NCI-H187 treated with DMSO at 0.1 percent for 48 hours (cell line): ENCODE measurements at regions not wholly inside any gene's neighbourhood (a gene's known extent, or its start where the extent isn't known, plus 50 kb on each side); places are given as distances from the start of the nearest gene placed in this dataset.
A peak's percentile ranks its signal among the peaks of the same experiment; 100 is the strongest.

ENCODE experiments used
- DNase-seq: peaks from one replicate; lab custom pipeline; 2025; lab: John Stamatoyannopoulos, UW

DNA sequence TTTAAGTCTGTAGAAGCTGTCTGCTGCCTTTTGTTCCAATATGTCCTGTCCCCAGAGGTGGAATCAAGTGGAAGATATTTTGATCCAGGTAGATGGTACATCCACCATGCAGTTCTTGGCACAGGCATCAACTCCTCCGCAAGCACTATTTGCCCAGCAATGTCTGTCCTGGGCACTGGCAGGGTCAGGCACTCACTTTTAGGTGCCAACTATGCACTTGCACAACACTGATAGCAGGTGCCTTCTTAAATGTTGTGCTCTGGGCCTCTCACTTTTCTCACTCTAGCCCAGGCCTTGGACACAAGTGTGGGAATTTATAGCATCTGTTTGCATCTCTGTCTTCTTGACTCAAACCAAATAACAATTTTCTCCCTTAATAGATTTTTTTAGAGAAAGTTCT, 140.5 kb upstream of the UBE2E2 start:
- DNase-seq, result no peak

DNA sequence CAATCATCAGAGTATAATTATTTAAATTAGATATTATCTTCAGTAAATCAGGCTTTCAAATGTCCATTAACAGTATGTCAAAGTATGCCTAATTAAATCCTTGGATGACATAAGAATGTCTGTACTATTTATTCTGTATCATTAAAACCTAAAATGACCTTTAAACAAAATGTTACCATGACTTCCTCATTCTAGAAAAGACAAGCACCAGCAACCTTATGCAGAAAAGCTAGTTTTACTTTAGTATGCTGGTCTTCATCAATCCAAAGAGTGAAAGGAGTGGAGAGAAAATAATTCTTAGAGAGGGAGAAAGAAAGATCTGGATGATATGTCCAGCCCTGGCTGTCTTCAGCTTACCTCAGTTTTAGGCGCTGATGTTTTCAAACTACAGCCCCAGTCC, 140.1 kb upstream of the UBE2E2 start:
- DNase-seq, result no peak

DNA sequence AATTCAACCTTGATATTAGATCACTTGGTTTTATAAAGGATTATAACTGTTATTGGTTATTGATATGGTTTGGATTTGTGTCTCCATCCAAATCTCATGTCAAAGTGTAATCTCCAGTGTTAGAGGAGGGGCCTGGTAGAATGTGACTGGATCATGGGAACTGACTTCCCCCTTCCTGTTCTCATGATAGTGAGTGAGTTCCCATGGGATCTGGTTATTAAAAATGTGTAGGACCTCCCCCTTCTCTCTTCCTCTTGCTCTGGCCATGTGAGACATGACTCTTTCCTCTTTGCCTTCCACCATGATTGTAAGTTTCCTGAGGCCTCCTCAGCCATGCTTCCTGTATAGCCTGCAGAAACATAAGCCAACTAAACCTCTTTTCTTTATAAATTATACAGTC, 136.0 kb upstream of the UBE2E2 start:
- no peak for DNase-seq

DNA sequence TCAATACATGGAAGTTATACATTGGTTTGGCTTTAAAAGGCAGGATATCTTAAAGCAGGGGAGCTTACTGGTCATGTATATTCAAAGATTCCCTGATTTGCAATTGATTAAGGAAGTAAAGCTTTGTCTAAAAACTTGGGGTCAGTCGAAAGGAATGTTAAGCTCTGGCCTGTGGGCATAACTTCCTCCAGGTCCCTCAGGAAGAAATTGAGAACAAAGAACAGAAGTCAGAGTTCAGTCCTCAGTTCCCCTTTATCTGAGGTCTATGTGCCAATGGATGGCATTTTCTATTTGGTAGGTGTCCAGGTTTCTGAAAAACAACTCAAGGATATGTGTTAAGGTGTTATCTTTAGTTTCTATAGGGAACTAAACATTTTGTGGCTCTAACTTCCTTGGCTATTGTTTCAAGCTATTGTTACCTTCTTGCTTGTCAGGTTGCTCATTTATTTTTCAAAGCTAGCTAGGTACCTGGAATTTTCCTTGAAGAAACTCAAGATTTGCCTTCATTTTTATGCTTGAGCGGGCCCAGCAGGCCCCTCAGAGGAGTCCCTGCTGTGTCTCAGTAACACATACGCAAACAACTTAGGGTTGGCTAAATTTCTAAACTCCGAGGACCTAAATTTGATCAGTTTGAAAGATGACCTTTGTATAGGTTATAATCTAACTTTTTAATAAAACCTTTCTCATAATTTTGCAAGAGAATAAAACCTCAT, 135.0 kb upstream of the UBE2E2 start:
- no peak for DNase-seq

DNA sequence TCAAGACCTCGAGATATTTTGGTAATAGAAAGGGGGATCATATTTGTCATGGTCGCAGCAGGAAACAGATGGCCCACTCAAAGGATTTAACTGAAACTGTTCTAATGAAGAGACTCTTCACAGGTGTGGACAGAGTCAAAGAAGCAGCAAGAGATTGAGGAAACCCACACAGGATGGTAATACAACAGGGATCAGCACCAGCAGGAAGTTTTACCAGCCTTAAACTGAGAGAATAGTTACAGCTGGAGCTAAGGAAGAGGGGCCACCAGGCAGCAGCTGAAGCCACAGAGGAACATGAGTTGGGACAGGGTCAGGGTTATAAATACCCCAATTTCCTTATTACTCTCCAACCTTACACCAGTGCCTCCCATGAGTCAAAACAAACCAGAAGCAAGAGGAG, 131.8 kb upstream of the UBE2E2 start:
- no peak for DNase-seq

DNA sequence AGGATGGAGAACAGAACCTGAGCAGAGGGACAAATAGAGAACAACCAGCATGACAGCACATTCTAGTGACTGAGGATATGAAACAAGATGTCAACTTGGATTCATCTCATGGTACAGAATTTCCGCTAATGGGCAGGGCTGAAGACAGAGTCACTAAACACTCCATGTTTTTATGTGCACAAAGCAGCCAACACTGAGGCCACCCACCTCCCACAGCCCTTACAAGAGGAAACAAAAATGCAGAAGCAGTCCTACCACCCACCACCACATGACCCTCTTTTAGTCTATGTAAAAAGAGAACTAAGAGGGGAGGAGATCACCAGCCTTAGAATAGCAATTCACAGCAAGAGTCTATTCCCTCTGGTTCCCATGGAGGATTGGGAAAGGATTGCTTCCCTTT, 131.4 kb upstream of the UBE2E2 start:
- DNase-seq, result no peak

DNA sequence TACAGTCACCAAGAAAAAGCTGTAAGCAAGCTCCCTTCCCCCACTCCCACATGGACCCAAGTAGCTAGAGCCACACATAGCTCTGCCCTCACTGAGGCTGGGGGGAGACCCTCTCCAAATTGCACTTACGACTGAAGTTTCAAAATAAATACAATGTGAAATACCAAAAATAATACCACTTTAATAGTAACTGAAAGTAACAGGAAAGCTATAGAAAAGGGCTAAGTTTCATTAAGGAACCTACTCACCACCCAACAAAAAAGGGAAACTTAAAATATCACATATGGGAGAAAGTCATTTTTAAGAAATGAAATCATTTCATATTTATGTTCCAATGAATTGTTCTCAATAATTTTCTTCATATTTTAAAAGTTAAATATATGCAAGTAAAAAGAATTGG, 130.4 kb upstream of the UBE2E2 start:
- DNase-seq, result no peak

DNA sequence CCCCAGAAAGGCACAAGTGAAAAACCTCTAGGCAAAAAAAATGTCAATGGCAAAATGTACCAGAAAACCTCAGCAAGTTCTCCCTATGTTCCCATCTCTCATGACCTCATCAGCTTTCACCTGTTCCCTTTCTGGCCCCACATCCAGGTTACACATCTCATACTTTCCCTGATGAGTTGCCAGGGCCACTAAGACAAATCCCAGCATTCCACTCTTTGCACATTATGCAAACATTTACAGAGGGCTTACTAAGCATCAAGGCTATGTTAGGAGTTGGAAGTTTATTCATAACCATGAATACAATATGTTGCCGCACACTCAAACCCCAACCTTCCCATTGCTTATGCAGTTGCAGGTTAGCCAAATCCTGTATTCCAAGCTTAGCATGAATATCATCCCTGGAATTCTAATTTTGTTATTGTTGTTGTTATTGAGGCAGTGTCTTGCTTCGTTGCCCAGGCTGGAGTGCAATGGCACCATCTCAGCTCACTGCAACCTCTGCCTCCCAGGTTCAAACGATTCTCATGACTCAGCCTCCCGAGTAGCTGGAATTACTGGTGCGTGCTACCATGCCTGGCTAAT, 129.3 kb upstream of the UBE2E2 start:
- DNase-seq, result no peak

DNA sequence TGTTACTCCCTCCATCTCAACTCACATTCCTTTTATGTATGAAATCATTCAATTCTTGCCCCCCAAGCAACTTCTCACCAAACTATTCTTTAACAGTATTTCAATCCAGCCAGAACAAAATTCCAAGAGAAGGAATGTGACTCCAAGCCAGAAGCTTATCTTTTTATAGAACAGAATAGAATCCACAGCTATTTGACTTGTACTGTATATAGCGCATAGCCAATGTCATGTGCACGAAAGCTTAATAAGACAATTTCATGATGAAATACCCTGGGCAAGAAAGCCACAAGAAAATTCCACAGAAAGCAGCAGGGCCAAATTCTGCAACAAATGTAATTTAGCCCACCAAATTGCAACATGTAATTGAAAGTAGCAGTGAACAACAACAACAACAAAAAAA, 127.6 kb upstream of the UBE2E2 start:
- DNase-seq, result no peak

DNA sequence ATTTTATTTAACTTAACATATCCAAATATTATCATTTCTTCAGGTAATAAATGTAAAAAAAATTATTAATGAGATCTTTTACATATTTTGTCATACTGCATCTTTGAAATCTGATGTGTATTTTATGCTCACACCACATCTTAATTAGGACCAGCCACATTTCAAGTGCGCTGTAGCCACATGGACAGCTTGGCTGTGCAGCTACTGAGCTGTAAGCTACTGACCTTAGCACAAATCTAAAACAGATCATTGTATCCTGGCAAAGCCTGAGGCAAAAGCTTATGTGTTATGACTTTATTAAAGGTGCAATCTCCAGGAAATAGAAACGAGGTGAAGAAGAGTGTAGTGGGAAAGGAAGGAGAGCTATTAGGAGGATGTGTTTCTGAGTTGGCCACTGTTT, 126.7 kb upstream of the UBE2E2 start:
- DNase-seq, result no peak

DNA sequence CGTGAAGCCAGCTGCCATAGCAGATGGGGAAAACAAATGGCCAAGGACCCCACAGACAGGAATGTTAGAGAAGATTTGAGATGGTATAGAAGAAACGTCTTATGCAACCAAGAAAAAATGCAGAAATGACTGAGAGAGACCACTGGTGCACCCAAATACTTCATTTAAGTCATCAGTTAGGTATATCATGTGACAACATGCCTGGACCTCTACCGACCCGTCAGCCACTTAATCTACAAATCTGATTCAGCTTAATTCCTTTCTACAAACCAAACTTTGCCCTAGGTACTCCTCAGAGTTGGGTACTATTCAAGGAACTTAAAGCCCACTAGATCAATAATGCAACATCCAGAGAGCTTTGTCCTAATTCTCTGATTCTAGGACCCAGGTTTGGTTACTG, 126.0 kb upstream of the UBE2E2 start:
- no peak for DNase-seq

DNA sequence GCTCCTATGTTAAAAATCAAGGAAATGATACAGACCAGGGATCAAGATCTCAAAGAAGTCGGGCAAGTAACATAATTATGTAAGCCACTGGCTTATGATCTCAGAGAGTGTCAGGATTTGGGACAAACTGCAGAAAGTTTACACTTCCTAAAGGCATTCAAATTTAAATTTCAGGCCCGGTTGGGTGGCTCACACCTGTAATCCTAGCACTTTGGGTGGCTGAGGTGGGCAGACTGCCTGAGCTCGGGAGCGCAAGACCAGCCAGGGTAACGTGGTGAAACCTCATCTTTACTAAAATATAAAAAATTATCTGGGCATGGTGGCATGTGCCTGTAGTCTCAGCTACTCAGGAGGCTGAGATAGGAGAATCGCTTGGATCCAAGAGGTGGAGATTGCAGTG, 124.4 kb upstream of the UBE2E2 start:
- no peak for DNase-seq

DNA sequence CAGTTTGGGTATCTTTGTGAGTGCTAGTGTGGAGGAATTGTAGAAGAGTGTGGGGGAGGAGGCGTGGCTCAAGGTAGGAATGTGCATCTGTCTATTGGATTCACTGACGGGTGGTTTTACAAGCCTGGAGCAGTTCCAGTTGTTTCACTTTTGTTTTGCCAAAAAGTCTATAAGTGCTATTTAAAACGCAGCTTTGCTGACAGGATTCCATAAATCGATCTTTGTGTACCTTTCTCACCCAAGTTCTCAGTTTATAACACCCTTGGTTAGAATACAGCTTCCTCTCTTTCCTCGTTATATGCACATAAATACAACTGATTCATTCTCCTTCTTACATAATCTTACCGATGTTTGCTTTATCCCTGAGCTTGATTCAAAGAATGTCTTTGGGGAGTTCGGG, 123.2 kb upstream of the UBE2E2 start:
- DNase-seq, result no peak

DNA sequence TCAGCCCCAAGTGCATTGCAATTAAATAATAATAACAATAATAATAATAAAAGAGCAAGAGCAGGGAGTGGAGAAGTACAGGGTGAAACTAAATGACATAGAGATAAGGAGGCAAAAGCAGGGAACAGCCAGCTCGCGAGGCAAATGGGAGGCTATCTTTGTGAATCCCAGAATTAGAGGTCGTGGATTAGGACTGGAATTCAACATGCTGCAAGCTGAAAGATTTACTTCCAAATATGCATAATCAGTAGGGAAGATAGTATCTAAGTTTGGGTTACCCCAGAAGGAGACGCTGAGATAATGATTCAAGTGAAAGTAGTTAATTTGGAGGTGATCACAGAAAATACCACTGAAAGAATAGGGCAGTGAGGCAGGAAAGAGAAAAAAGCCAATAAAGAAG, 119.4 kb upstream of the UBE2E2 start:
- DNase-seq, result no peak

DNA sequence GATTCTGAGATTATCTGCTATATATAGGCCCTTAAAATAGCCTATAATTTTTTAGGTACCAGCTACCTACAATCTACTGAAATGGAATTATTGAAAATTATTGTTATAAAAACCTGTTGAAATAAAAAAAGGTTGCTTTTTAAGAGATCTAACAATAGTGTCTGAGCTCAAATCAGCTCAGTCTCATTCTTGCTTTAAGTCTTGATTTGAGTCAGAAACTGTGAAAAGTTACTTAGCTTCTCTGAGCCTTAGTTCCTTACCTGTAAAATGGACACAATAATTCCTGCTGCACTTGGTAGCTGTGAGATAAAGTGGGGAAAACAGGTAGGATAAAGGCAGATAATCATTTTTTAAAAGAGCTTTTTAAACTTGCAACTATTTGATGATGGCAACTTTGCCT, 118.8 kb upstream of the UBE2E2 start:
- no peak for DNase-seq

DNA sequence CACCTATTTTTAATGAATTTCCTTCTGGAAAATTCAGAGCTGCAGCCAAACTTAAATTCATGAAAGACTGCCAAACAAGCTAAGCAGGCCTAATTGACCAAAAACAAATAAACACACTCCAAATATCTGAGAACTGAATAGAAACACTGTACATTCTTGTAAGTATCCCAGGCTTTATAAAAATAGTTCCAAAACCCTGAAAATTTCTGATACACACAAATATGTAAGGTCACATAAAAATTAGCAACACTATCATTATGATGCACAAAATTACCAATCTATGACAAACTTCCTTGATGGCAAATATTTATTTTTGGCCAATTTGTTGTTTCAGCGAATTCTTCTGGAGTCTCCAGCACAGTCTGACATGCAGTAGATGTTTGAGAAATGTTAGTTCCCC, 117.9 kb upstream of the UBE2E2 start:
- DNase-seq, result no peak

DNA sequence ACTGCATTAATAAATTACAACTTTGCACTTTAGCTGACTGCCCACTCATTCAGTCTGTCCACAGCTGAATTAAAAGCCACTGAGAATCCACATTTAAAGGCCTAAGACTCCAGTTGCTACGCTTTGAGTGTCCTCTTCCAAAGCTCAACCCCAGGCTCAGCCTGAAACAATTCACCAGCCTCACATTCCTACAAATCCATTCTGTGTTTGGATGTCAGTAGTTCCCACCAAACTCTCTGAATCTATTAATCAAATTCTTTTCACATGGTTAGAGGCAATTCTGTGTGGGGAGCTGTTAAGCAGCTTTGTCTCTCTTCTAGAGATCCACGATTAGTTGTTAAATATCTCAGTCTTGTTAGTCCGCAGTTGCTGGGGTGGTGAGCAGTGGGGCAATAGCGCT, 116.8 kb upstream of the UBE2E2 start:
- no peak for DNase-seq

DNA sequence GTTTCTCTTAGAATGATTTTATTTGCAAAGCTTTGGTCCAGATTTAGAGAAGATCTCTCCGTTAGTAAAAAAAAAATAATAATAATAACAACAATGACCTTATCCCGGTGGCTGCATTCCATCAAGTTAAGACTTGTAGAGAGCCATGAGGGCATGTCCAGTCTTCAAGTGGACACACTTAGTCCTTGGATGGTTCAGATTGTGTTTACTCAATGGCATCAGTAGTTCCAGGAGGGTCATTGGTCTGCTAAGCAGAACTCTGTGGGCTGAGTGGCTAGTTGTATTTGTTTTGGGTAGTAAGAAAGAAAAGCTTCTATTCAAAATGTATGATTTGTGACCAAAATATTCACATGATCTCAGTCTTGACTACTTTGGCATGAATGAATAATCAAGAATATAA, 116.3 kb upstream of the UBE2E2 start:
- no peak for DNase-seq

DNA sequence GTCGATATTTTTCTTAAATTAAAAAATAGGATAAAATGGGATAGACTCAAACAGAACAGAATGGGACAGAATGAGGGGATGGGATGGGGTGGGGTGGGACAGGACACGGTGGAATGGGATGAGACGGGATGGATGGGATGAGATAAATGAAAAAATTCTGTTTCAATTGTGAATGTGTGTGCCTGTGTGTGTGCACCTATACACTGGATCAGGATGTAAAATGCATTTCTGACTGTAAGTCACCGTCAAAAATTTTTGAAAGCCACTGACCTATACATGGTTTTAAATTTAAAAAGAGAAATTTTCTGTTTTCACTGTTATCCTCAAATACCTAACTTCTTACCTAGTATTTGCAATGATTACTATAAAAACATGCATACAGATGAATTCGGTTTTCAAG, 108.7 kb upstream of the UBE2E2 start:
- DNase-seq, result no peak

DNA sequence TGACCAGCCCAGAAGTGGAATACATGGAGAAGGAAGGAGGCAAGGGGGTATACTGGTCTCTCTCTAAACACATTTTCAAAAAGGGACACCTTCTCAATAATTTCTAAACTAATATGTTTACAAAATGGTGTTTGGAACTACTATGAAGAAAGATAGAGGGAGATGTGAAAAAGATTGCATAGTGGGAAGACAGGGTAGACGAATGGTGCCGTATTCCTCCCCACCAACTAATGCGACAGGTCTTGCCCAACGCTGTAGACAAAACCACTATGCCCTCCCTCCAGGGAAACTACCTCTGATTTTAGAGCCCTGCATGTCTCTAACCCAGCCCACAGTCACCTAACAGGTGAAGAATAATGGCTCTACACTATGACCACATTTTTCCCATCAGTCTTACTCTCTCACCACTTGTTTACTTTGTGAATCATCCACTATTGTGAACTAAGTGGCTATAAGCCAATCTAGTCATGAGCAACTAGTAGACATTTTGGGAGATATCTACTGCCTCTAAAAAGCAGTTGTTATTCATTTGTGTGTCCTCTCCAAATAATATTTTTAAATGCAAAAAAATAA, 108.2 kb upstream of the UBE2E2 start:
- DNase-seq, result peak; percentile 4

DNA sequence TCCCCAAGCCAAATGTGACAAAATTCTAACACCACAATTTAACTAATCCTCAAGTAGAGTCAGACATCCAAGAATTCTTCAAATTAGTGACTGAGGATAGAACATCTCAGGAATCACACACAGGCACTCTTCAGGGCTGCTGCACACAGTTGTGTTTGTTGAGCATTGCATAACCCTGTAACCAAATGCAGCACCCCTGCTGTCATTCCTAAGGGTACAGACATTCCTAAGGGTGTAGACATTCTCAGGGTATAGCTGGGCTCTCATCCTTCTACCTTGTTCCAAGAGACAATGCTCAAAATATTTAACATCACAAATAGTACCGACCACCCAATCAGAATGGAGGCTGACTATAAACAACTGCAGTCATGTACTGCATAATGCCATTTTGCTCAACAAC, 107.1 kb upstream of the UBE2E2 start:
- DNase-seq, result no peak

DNA sequence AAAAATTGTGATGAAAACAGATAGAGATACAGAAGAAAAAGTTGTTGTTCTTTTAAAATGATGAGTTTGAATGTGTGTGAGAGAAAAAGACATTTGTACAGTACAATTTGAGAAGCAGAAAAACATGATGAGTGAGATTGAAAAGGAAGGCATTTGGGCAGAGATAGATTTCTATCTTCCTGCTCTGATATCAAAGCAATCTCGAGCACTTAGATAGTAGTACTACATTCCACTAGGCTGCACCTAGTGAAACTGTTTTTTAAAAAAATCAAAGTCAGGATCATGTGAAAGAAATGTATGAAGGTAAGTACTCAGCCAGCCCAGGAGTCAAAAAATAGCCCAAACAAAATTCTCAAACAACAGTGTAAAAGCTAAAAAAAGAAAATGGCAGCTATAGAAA, 104.1 kb upstream of the UBE2E2 start:
- DNase-seq, result no peak

DNA sequence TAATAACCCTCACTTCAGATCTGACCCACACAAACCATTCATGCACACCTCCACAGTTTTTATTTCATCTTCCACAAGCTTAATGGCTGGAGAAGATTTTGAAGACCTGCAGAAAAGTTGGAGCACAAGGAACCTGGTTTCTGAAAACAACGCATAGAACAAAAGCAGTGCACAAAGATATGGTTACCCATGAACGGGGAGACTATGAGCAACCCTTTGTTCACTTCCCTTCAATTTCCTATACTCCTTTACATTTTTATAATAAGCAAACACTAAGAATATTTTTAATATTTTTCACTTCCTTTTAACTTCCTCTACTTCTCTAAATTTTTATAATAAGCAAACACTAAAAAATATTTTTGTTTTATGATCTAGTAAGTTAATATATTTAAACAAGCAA, 103.5 kb upstream of the UBE2E2 start:
- no peak for DNase-seq

DNA sequence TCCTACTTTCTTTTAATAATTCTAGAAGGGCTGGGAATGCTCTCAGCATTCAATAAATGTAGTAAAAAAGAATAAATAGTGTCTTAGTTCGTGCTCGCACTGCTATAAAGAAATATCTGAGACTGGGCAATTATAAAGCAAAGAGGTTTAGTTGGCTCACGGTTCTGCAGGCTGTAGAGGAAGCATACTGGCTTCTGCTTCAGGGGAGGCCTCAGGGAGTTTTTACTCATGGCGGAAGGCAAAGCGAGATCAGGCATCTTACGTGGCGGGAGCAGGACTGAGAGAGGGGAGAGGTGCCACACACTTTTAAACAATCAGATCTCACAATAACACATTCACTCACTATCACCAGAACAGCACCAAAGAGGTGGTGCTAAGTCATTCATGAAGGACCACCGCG, 103.0 kb upstream of the UBE2E2 start:
- DNase-seq, result no peak
